Smooth muscle cell (in vitro differentiated cells): ENCODE measurements at regions not wholly inside any gene's neighbourhood (a gene's known extent, or its start where the extent isn't known, plus 50 kb on each side); places are given as distances from the start of the nearest gene placed in this dataset.

Experiments used
- DNase-seq: peaks from one replicate; lab custom pipeline; 2025; ENCODE audit not compliant: unreplicated experiment; lab: John Stamatoyannopoulos, UW
- H2AFZ ChIP-seq: fragments of 200-600 bp; sonication (generic); 2 replicates; pipeline ENCODE4 v1.6.0; 2016; ENCODE audit warnings: antibody characterized with exemption, low read depth, mild to moderate bottlenecking
- H3F3A ChIP-seq: fragments of 200-600 bp; sonication (generic); 2 replicates; pipeline ENCODE4 v1.6.0; 2017; ENCODE audit warnings: antibody characterized with exemption, low read depth
- H3K27ac ChIP-seq: fragments of 200-600 bp; sonication (generic); 2 replicates; pipeline ENCODE4 v1.5.1; 2016; ENCODE audit warnings: low read depth, mild to moderate bottlenecking
- H3K27me3 ChIP-seq: fragments of 200-600 bp; sonication (generic); 2 replicates; pipeline ENCODE4 v1.6.1; 2016; ENCODE audit warnings: low read depth, mild to moderate bottlenecking
- H3K36me3 ChIP-seq: fragments of 200-600 bp; sonication (generic); 2 replicates; pipeline ENCODE4 v1.5.1; 2016; ENCODE audit warnings: low read depth
- H3K4me1 ChIP-seq: fragments of 200-600 bp; sonication (generic); 2 replicates; pipeline ENCODE4 v1.5.1; 2016; ENCODE audit warnings: low read depth
- H3K4me2 ChIP-seq: fragments of 200-600 bp; sonication (generic); 2 replicates; pipeline ENCODE4 v1.6.0; 2016; ENCODE audit warnings: mild to moderate bottlenecking
- H3K4me3 ChIP-seq: fragments of 200-600 bp; sonication (generic); 2 replicates; pipeline ENCODE4 v1.5.1; 2016; ENCODE audit warnings: mild to moderate bottlenecking
- H3K79me2 ChIP-seq: fragments of 200-600 bp; sonication (generic); 2 replicates; pipeline ENCODE4 v1.6.0; 2016; ENCODE audit warnings: low read depth, mild to moderate bottlenecking
- H3K9ac ChIP-seq: fragments of 200-600 bp; sonication (generic); 2 replicates; pipeline ENCODE4 v1.6.0; 2016; ENCODE audit warnings: low read depth
- H3K9me3 ChIP-seq: fragments of 200-600 bp; sonication (generic); replicated peaks from 2 replicates; pipeline ENCODE4 v1.5.1; 2016; ENCODE audit warnings: low read depth
- H4K20me1 ChIP-seq: fragments of 200-600 bp; sonication (generic); 2 replicates; pipeline ENCODE4 v1.6.0; 2016; ENCODE audit warnings: low read depth
- CTCF ChIP-seq: fragments of 200-600 bp; sonication (generic); IDR thresholded peaks from 2 replicates; pipeline ENCODE4 v1.5.1; 2017; ENCODE audit warnings: borderline replicate concordance, mild to moderate bottlenecking, antibody characterized with exemption; ENCODE audit not compliant: insufficient read depth, poor library complexity, severe bottlenecking
- WGBS: methylation state at CpG from one replicate; pipeline ENCODE4 v1.1.7; 2016; ENCODE audit warnings: low lambda C conversion rate; 5-methylcytosine and 5-hydroxymethylcytosine counted together

- no peak for DNase-seq
- WGBS: 88% methylated on average over 9 of the region's 9 CpGs
- no peaks in the 10 kb centered on the region for H3K27me3 ChIP-seq
- H3F3A ChIP-seq: no peaks in the 10 kb centered on the region
- no peak overlapping the region for H3K27ac ChIP-seq
- no peak overlapping the region for H2AFZ ChIP-seq
- H3K9ac ChIP-seq: no peak overlapping the region
- no peaks in the 10 kb centered on the region for H3K36me3 ChIP-seq
- H3K4me2 ChIP-seq: no peak overlapping the region
- no peaks in the 10 kb centered on the region for H3K79me2 ChIP-seq
- no peaks in the 10 kb centered on the region for H4K20me1 ChIP-seq
- no peaks in the 10 kb centered on the region for H3K9me3 ChIP-seq
- H3K4me3 ChIP-seq: no peak overlapping the region
- no peaks in the 10 kb centered on the region for H3K4me1 ChIP-seq
- no peak for TF ChIP-seq CTCF
Measured at GRCh38 chr2:43031471-43032212, 194.8 kb downstream of the ZFP36L2 start.

- Histone ChIP-seq H3K27me3 (no peaks in the 10 kb centered on the region), H3K27ac (no peak overlapping the region), H2AFZ (no peak overlapping the region), H3K36me3 (no peaks in the 10 kb centered on the region), H3K4me3 (no peak overlapping the region), H3K79me2 (no peaks in the 10 kb centered on the region), H4K20me1 (no peaks in the 10 kb centered on the region), H3K9me3 (no peaks in the 10 kb centered on the region), H3K9ac (no peak overlapping the region), H3K4me1 (no peaks in the 10 kb centered on the region), H3F3A (no peaks in the 10 kb centered on the region), H3K4me2 (no peak overlapping the region)
- no peak for TF ChIP-seq CTCF
- DNase-seq: no peak
- WGBS: 91% methylated on average over 10 of the region's 10 CpGs
Measured at GRCh38 chr2:43030551-43031307, 195.7 kb downstream of the ZFP36L2 start.

- no peak overlapping the region for H3K27ac ChIP-seq
- no peaks in the 10 kb centered on the region for H3K36me3 ChIP-seq
- H3K4me1 ChIP-seq: no peaks in the 10 kb centered on the region
- WGBS: 100% methylated on average over 3 of the region's 3 CpGs
- no peak for TF ChIP-seq CTCF
- no peaks in the 10 kb centered on the region for H4K20me1 ChIP-seq
- no peaks in the 10 kb centered on the region for H3K27me3 ChIP-seq
- DNase-seq: no peak
- no peaks in the 10 kb centered on the region for H3K9me3 ChIP-seq
- H3K9ac ChIP-seq: no peak overlapping the region
- no peaks in the 10 kb centered on the region for H3K79me2 ChIP-seq
- no peak overlapping the region for H2AFZ ChIP-seq
- no peaks in the 10 kb centered on the region for H3F3A ChIP-seq
- H3K4me3 ChIP-seq: no peak overlapping the region
- no peak overlapping the region for H3K4me2 ChIP-seq
Measured at GRCh38 chr2:43029186-43029585, 197.2 kb downstream of the ZFP36L2 start.
